ENCODE measurements at regions not wholly inside any gene's neighbourhood (a gene's known extent, or its start where the extent isn't known, plus 50 kb on each side); places are given as distances from the start of the nearest gene placed in this dataset.
"Not testable (repeated sequence)": the region's sequence is repeated elsewhere in the genome, so short reads cannot be mapped to it uniquely, and the experiment has no call there.

DNA sequence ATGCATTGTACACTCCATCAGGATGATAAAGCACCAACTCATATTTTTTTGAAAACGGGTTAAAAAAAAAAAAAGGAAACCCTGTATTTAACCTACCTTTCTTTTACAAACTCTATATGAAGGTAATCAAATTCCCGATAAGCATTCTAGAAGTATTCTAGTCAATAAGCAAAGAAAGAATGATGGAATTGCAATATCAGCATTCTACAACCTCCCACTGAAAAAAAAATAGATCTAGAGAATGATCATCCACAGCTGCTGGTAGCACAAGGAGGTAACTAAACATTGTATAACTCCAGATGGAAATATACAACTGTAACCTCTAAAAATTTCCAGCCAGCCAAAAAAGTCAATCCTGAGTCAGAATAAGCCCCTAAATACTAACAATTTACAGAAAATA lies 95.3 kb upstream of the DCC start:
- DNase-seq, result no peak

DNA sequence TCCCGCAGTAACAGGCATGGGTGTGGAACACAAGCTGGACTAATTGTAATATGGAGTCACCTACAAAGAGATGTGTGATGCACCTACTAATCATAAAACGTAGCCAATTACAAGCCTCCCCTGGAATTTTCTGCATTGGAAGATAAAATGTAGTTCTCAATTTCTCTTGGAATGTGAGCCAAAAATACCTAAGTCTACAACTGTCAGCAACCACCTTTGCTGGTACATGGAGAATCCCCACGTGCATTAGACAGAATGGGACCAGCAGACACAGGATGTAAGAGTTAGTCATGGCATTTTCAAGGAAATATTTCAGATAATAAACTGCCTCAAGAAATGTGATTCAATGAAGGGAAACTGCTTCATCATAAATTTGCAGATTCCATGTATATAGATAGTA lies 85.6 kb upstream of the DCC start:
- DNase-seq, result no peak

GRCh38 chr18:52257417-52257816 lies 82.6 kb upstream of the DCC start:
- not testable (repeated sequence) for DNase-seq

DNA sequence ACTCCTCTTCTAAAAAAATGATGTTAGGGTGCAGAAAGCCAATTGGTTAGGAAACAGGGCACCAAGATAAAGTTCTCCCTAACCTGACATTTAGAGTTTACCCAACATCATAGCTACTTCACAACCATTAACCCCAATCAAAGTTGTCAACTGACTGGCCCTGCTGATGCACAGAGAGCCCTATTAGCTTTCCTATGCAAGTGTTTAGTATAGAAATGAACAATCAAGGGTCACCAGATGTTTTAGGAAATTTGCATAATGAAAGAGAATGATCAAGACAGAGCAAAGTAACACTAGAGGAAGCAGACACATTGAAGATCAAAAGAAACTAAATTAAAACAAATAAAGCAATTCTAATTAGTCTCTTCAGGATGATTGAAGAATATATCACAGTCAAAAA lies 64.2 kb upstream of the DCC start:
- DNase-seq, result no peak

GRCh38 chr18:52277785-52278184 lies 62.2 kb upstream of the DCC start:
- DNase-seq, result no peak

DNA sequence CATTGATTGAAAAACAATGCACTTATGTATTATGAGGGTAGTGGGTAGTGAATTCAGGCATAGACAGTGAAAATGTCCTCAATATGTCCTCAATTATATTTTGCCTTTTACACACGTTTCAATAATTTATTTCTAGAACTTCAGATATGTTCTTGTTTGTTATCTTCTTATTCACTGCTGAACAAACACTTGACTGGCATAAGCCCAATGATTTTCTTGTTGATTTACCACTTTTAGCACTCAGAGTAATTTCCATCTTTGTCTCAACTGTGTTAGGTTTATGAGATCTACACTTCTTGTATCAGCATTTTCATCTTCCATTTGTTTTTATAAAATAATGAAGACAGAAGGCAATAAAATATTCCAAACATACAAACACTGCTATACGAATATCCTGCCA lies 61.8 kb upstream of the DCC start:
- no peak for DNase-seq

- DNase-seq, result no peak
Observed at GRCh38 chr18:52280702-52281101, 59.3 kb upstream of the DCC start.

GRCh38 chr18:52283927-52284326 lies 56.1 kb upstream of the DCC start:
- no peak for DNase-seq

GRCh38 chr18:52286675-52287074 lies 53.3 kb upstream of the DCC start:
- DNase-seq, result no peak

DNA sequence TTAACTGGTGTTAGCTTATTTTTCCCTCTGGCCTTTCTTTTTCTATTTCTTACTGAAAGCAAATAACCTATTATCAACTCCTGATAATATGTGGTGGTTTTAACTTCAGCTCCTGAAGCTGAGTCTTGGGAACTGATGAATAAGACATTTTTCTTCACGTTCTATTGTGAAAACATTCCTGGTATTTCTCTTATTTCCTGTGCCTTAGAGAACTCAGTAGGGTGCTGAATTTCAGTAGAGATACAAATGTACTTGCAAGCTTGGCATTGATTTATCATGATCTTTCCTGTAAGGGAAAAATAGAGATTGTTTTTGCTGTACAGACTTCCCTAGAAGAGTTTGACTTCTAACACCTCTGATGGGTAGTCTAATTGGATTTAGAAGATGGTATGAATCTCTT lies 52.8 kb upstream of the DCC start:
- DNase-seq, result no peak

DNA sequence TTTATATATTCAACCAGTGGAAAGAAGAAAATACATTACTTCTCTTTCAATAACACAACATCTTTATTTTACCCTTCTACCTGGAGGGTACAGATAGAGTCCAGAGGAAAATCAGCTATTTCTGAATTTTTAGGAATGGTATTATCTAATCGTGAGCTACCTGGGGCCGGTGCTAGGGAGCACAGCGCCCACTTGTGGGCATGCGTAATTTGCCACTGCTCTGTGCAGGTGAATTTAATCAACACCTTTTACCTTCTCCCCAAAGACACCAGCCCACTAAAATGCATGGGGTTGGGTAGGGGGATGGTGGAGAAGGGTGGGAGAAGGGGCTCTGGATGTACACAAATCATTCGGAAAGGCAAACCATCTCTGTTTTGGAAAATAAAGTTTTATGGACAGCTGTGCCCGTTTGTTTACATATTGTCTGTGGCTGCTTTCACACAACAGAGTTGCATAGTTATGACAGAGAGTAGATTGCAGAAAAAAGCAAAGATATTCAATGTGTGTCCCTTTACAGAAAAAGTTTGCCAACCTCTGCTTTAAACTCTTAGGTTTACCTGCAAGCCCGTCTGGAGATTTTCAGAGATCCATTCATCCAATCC lies 51.5 kb upstream of the DCC start:
- DNase-seq, result no peak

- DNase-seq, result no peak
Observed at GRCh38 chr18:52289392-52289791, 50.6 kb upstream of the DCC start.
